Endothelial cell of umbilical vein (primary cell): ENCODE measurements at regions not wholly inside any gene's neighbourhood (a gene's known extent, or its start where the extent isn't known, plus 50 kb on each side); places are given as distances from the start of the nearest gene placed in this dataset.

ENCODE experiments used
- EZH2 ChIP-seq: IDR thresholded peaks from 2 replicates; pipeline ENCODE4 v1.6.1; 2012; ENCODE audit warnings: borderline replicate concordance, low read depth, mild to moderate bottlenecking, moderate library complexity, low read length, inconsistent platforms; ENCODE audit not compliant: severe bottlenecking
- FOS ChIP-seq: IDR thresholded peaks from 2 replicates; pipeline ENCODE4 v1.6.1; 2011; ENCODE audit warnings: mild to moderate bottlenecking, low read length, moderate library complexity, borderline replicate concordance; ENCODE audit not compliant: insufficient read depth
- GATA2 ChIP-seq: IDR thresholded peaks from 2 replicates; pipeline ENCODE4 v1.7.0; 2011; ENCODE audit warnings: low read depth, mild to moderate bottlenecking, moderate library complexity, mixed read lengths, low read length; ENCODE audit not compliant: insufficient read length, insufficient read depth
- POLR2A ChIP-seq: IDR thresholded peaks from 2 replicates; pipeline ENCODE4 v1.6.1; 2012; ENCODE audit warnings: low read depth, mild to moderate bottlenecking, control low read depth, low read length
- POLR2AphosphoS5 ChIP-seq: IDR thresholded peaks from 2 replicates; pipeline ENCODE4 v1.6.1; 2012; ENCODE audit warnings: low read depth, mild to moderate bottlenecking, control low read depth, low read length, moderate library complexity; ENCODE audit not compliant: insufficient read depth
- TF ChIP-seq, protein P1 (sequence below), 2 donors: IDR thresholded peaks; 1 replicate in 1 of 2; 2 replicates in 1 of 2; pipeline ENCODE4 v1.5.1; 2011; ENCODE audit warnings: low read length in 2 of 2, mild to moderate bottlenecking in 2 of 2, moderate library complexity in 2 of 2, control low read depth in 1 of 2, inconsistent platforms in 1 of 2, low read depth in 1 of 2; ENCODE audit not compliant: insufficient read depth in 1 of 2; ENCODE audit errors: extremely low read depth in 1 of 2
- TF ChIP-seq, protein P2 (sequence below): IDR thresholded peaks from 2 replicates; pipeline ENCODE4 v1.6.1; 2011; ENCODE audit not compliant: insufficient read depth, insufficient read length

DNA sequence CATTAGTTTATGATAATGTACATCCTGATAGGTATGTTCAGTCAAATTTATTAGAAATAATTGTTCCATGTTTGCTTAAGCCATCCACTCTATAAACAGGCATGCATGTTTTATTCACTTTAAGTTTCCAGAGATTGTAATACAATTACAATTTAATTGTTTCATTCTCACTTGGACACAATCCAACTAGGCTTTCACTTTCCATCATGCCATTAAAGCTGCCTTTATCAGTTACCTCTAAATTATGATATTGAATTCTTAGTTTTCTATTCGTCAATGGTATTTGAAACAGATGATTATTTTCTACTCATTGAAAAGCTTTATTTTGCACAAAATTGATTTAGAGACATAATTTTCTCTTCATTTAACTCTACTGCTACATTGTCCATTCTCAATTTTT, 1196.3 kb downstream of the RAPGEF2 start:
- TF ChIP-seq GATA2 (no peak), EZH2 (no peak), POLR2A (no peak), POLR2AphosphoS5 (no peak), FOS (no peak)
- TF ChIP-seq, protein P1, sequence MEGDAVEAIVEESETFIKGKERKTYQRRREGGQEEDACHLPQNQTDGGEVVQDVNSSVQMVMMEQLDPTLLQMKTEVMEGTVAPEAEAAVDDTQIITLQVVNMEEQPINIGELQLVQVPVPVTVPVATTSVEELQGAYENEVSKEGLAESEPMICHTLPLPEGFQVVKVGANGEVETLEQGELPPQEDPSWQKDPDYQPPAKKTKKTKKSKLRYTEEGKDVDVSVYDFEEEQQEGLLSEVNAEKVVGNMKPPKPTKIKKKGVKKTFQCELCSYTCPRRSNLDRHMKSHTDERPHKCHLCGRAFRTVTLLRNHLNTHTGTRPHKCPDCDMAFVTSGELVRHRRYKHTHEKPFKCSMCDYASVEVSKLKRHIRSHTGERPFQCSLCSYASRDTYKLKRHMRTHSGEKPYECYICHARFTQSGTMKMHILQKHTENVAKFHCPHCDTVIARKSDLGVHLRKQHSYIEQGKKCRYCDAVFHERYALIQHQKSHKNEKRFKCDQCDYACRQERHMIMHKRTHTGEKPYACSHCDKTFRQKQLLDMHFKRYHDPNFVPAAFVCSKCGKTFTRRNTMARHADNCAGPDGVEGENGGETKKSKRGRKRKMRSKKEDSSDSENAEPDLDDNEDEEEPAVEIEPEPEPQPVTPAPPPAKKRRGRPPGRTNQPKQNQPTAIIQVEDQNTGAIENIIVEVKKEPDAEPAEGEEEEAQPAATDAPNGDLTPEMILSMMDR (IDR thresholded peaks at IDR 0.05; ENCODE audit: extremely low read depth in 1 of 2, insufficient read depth in 1 of 2, low read depth in 1 of 2, low read length in 2 of 2), result no peak
- TF ChIP-seq, protein P2, sequence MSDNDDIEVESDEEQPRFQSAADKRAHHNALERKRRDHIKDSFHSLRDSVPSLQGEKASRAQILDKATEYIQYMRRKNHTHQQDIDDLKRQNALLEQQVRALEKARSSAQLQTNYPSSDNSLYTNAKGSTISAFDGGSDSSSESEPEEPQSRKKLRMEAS, result no peak
